Progenitor cell of endocrine pancreas (in vitro differentiated cells): ENCODE measurements at regions not wholly inside any gene's neighbourhood (a gene's known extent, or its start where the extent isn't known, plus 50 kb on each side); places are given as distances from the start of the nearest gene placed in this dataset.

Source experiments
- DNase-seq: peaks from one replicate; pipeline ENCODE4 v3.0.0; 2021; ENCODE audit warnings: low spot score; ENCODE audit not compliant: unreplicated experiment
- H3K27ac Mint-ChIP-seq: 2 replicates; pipeline ENCODE4 v1.8.0; 2021; ENCODE audit warnings: mild to moderate bottlenecking, moderate library complexity, mixed read lengths
- H3K27me3 Mint-ChIP-seq: 2 replicates; pipeline ENCODE4 v1.8.0; 2021; ENCODE audit warnings: mixed read lengths
- H3K36me3 Mint-ChIP-seq: 2 replicates; pipeline ENCODE4 v1.8.0; 2022; ENCODE audit warnings: mixed read lengths; ENCODE audit not compliant: insufficient read depth
- H3K4me1 Mint-ChIP-seq: 2 replicates; pipeline ENCODE4 v1.8.0; 2021; ENCODE audit warnings: low read depth, mixed read lengths
- H3K4me3 Mint-ChIP-seq: 2 replicates; pipeline ENCODE4 v1.8.0; 2021; ENCODE audit warnings: low read depth, mild to moderate bottlenecking, moderate library complexity, mixed read lengths
- H3K9me3 Mint-ChIP-seq: 2 replicates; pipeline ENCODE4 v1.8.0; 2021; ENCODE audit warnings: low read depth, mixed read lengths
- TF ChIP-seq, protein P1 (sequence below): fragments of 200-600 bp; sonication (generic); IDR thresholded peaks from one replicate; pipeline ENCODE4 v1.5.0; 2021; ENCODE audit warnings: antibody characterized with exemption, mild to moderate bottlenecking; ENCODE audit not compliant: unreplicated experiment

DNA sequence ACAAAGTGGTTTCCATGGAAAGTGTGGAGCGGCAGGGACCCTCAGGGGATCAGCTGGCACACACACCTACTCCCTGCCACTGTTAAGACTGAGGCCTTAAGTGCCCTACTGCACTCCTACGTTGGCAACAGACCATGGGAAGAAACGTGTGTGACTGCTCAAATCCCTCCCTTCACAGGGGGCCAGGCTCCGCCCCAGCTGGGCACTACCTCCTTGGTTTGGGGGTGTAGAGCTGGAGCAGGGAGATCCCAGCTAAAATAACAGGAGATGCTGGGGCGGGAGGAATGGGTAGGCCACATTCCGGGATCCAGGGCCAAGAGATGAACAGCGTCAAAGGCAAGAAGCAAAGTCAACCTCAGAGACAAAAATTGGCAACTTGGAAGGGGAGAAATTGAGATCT lies 231.0 kb downstream of the EN1 start:
- Mint-ChIP-seq H3K27me3 (peaks cover 44% of the 10 kb centered on the region), H3K4me3 (no peak overlapping the region), H3K27ac (no peak overlapping the region), H3K9me3 (no peaks in the 10 kb centered on the region), H3K36me3 (no peaks in the 10 kb centered on the region), H3K4me1 (peaks cover 9% of the 10 kb centered on the region)
- TF ChIP-seq, protein P1, sequence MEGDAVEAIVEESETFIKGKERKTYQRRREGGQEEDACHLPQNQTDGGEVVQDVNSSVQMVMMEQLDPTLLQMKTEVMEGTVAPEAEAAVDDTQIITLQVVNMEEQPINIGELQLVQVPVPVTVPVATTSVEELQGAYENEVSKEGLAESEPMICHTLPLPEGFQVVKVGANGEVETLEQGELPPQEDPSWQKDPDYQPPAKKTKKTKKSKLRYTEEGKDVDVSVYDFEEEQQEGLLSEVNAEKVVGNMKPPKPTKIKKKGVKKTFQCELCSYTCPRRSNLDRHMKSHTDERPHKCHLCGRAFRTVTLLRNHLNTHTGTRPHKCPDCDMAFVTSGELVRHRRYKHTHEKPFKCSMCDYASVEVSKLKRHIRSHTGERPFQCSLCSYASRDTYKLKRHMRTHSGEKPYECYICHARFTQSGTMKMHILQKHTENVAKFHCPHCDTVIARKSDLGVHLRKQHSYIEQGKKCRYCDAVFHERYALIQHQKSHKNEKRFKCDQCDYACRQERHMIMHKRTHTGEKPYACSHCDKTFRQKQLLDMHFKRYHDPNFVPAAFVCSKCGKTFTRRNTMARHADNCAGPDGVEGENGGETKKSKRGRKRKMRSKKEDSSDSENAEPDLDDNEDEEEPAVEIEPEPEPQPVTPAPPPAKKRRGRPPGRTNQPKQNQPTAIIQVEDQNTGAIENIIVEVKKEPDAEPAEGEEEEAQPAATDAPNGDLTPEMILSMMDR: no peak
- no peak for DNase-seq

DNA sequence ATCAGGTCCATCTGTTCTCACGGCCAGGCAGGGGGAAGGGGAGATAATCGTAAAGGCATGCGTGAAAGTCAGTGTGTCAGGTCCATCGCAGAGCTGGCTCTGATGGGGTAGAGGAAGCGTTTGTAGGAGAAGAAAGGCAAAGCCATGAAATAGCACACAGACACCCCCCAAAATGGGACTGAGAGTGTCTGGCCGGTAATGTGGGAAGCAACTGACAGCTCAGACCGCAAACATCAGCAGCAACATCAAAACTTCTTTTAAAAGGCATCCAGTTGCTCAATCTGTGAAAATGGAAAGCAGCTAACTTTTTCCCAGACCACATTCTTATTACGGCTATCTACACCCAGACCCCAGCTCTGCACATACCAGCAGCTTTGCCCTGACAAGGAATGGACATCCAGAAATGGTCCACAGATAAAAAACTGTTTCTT lies 232.6 kb downstream of the EN1 start:
- no peak overlapping the region for H3K27ac Mint-ChIP-seq

DNA sequence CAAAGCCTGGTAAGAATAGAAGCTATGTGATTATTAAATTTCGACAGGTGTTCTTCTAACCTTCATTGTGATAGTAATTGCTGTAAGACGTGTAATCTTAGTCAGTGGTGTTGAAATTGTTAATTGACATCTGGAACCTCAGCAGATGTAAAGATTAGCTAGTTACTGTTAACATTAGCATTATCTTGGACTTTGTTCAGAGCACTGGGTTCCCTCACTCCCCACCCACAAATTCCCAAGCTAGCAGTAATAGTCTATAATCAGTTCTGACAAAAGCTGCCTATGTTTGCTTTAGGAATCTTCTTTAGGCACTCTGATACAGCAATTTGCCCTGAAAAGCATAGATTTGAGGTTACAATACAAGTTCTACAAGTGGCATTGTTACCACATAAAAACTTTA lies 233.7 kb downstream of the EN1 start:
- TF ChIP-seq, protein P1: no peak
- H3K4me1 Mint-ChIP-seq: peaks cover 9% of the 10 kb centered on the region
- H3K4me3 Mint-ChIP-seq: no peak overlapping the region
- H3K27me3 Mint-ChIP-seq: peaks cover 29% of the 10 kb centered on the region
- no peak overlapping the region for H3K27ac Mint-ChIP-seq
- DNase-seq: no peak
- H3K9me3 Mint-ChIP-seq: no peaks in the 10 kb centered on the region
- no peaks in the 10 kb centered on the region for H3K36me3 Mint-ChIP-seq

More for the DNA sequence above, 232.6 kb downstream of the EN1 start:
- H3K9me3 Mint-ChIP-seq: no peaks in the 10 kb centered on the region
- TF ChIP-seq, protein P1: no peak
- H3K4me3 Mint-ChIP-seq: no peak overlapping the region
- H3K4me1 Mint-ChIP-seq: peaks cover 9% of the 10 kb centered on the region
- DNase-seq: no peak
- H3K36me3 Mint-ChIP-seq: no peaks in the 10 kb centered on the region
- H3K27me3 Mint-ChIP-seq: peaks cover 39% of the 10 kb centered on the region

DNA sequence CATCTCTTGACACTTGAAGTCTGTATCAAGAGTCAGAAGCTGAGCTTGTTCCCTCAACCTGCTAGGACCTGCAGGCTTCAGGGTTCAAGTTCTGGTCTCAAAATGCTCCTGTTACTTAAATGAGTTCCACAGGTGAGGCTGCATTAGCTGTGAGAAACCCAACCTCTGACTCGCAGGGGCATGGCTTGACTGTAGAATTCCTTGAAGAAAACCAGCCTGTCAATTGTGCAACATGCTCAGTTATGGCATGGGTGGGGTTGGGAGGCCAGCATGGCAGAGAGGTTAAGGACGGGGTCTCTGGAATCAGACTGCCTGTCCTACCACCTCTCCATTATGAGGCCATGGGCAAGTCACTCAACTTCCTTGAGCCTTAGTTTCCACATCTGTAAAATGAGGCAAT lies 235.8 kb downstream of the EN1 start:
- TF ChIP-seq, protein P1: no peak
- Mint-ChIP-seq H3K4me1 (peaks cover 9% of the 10 kb centered on the region), H3K27me3 (peaks cover 19% of the 10 kb centered on the region), H3K9me3 (no peaks in the 10 kb centered on the region), H3K4me3 (no peak overlapping the region), H3K36me3 (no peaks in the 10 kb centered on the region), H3K27ac (no peak overlapping the region)
- no peak for DNase-seq

DNA sequence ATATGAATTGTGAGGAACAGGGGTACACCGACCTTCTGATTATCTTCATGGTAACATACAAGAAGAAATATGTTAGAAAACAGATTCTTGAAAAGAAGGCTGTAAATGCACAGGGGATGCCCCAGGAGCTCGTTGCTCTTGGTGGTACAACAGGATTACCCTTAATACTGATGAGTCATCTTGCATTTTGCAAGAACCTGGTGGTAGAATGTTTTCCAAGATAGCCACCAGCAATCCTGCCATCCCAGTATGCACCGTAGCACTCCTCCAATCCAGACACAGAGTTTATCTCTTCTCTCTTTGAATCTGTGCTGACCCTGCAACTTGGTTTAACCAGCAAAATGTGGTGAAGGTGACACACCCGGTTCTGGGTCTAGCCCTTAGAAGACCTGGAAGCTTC lies 238.3 kb downstream of the EN1 start:
- TF ChIP-seq, protein P1: no peak
- DNase-seq: no peak
- Mint-ChIP-seq H3K9me3 (no peaks in the 10 kb centered on the region), H3K27ac (no peak overlapping the region), H3K4me1 (peaks cover 14% of the 10 kb centered on the region), H3K27me3 (peaks cover 4% of the 10 kb centered on the region), H3K4me3 (no peak overlapping the region), H3K36me3 (no peaks in the 10 kb centered on the region)
